ENCODE measurements at regions not wholly inside any gene's neighbourhood (a gene's known extent, or its start where the extent isn't known, plus 50 kb on each side); places are given as distances from the start of the nearest gene placed in this dataset.
A peak's percentile ranks its signal among the peaks of the same experiment; 100 is the strongest.
"Not testable (repeated sequence)": the region's sequence is repeated elsewhere in the genome, so short reads cannot be mapped to it uniquely, and the experiment has no call there.

GRCh38 chr7:52189153-52189778 lies 846.2 kb upstream of the POM121L12 start:
- no peaks in the 10 kb centered on the region for H3K36me3 ChIP-seq
- H3K9me3 ChIP-seq = no peaks in the 10 kb centered on the region
- no peak for TF ChIP-seq CTCF (IDR thresholded peaks at IDR 0.05; ENCODE audit: low read depth, low read length)
- no peaks in the 10 kb centered on the region for H3K27me3 ChIP-seq
- DNase-seq = no peak
- no peaks in the 10 kb centered on the region for H3K4me1 ChIP-seq
- H3K4me3 ChIP-seq (ENCODE audit: low read depth, low read length) = no peak overlapping the region

- TF ChIP-seq CTCF (IDR thresholded peaks at IDR 0.05; ENCODE audit: low read depth, low read length) = no peak
- H3K4me3 ChIP-seq (ENCODE audit: low read depth, low read length) = no peak overlapping the region
- DNase-seq = no peak
- no peaks in the 10 kb centered on the region for H3K9me3 ChIP-seq
- no peaks in the 10 kb centered on the region for H3K27me3 ChIP-seq
- H3K4me1 ChIP-seq = no peaks in the 10 kb centered on the region
- H3K36me3 ChIP-seq = no peaks in the 10 kb centered on the region
Measured at GRCh38 chr7:52184006-52184703, 851.3 kb upstream of the POM121L12 start.

- no peak for DNase-seq
- Histone ChIP-seq H3K36me3 (no peaks in the 10 kb centered on the region), H3K27me3 (no peaks in the 10 kb centered on the region), H3K4me1 (no peaks in the 10 kb centered on the region), H3K4me3 (ENCODE audit: low read depth, low read length) (no peak overlapping the region), H3K9me3 (no peaks in the 10 kb centered on the region)
- no peak for TF ChIP-seq CTCF (IDR thresholded peaks at IDR 0.05; ENCODE audit: low read depth, low read length)
Measured at GRCh38 chr7:52179934-52180333, 855.5 kb upstream of the POM121L12 start.

- TF ChIP-seq CTCF (IDR thresholded peaks at IDR 0.05; ENCODE audit: low read depth, low read length) = peak; percentile 72
- Histone ChIP-seq H3K27me3 (no peaks in the 10 kb centered on the region), H3K9me3 (no peaks in the 10 kb centered on the region), H3K4me3 (ENCODE audit: low read depth, low read length) (no peak overlapping the region), H3K4me1 (peaks cover 4% of the 10 kb centered on the region; the same call in 1 of the 2 replicates), H3K36me3 (no peaks in the 10 kb centered on the region)
- DNase-seq = peak; percentile 20
Measured at GRCh38 chr7:52168085-52168484, 851.5 kb upstream of the COBL start.

- peak; percentile 13 for DNase-seq
- no peak overlapping the region for H3K4me3 ChIP-seq (ENCODE audit: low read depth, low read length)
- no peaks in the 10 kb centered on the region for H3K36me3 ChIP-seq
- no peaks in the 10 kb centered on the region for H3K9me3 ChIP-seq
- TF ChIP-seq CTCF (IDR thresholded peaks at IDR 0.05; ENCODE audit: low read depth, low read length) = no peak
- H3K4me1 ChIP-seq = no peaks in the 10 kb centered on the region
- no peaks in the 10 kb centered on the region for H3K27me3 ChIP-seq
Measured at GRCh38 chr7:52163311-52163710, 846.7 kb upstream of the COBL start.

- no peak for DNase-seq
- no peak overlapping the region for H3K4me3 ChIP-seq (ENCODE audit: low read depth, low read length)
- no peaks in the 10 kb centered on the region for H3K27me3 ChIP-seq
- no peaks in the 10 kb centered on the region for H3K9me3 ChIP-seq
- no peaks in the 10 kb centered on the region for H3K36me3 ChIP-seq
- H3K4me1 ChIP-seq = no peaks in the 10 kb centered on the region
- TF ChIP-seq CTCF (IDR thresholded peaks at IDR 0.05; ENCODE audit: low read depth, low read length) = no peak
Measured at GRCh38 chr7:52161483-52161882, 844.9 kb upstream of the COBL start.

GRCh38 chr7:52159421-52159820 lies 842.8 kb upstream of the COBL start:
- not testable (repeated sequence) for DNase-seq; H3K4me3 ChIP-seq (ENCODE audit: low read depth, low read length); H3K9me3 ChIP-seq; H3K4me1 ChIP-seq; H3K36me3 ChIP-seq; H3K27me3 ChIP-seq

All from BE2C (cell line).